Activated T-cell treated with anti-CD3 and anti-CD28 coated beads, Interleukin-2, amount 50 U/mL, for 72 hours (primary cell): ENCODE measurements at regions not wholly inside any gene's neighbourhood (a gene's known extent, or its start where the extent isn't known, plus 50 kb on each side); places are given as distances from the start of the nearest gene placed in this dataset.
"Not testable (repeated sequence)": the region's sequence is repeated elsewhere in the genome, so short reads cannot be mapped to it uniquely, and the experiment has no call there.

Experiments
- ATAC-seq, 2 donors: fragments of 150-1000 bp; cut with Tn5 transposase; replicated peaks in 1 of 2; 2 replicates each; pipeline ENCODE4 v1.10.0; 2021; ENCODE audit warnings: moderate library complexity in 2 of 2, mild to moderate bottlenecking in 1 of 2
- DNase-seq, 2 donors: peaks; one replicate each; pipeline ENCODE4 v3.0.0; 2021 to 2022; ENCODE audit warnings: mixed read lengths in 1 of 2
- H3K27ac Mint-ChIP-seq: one replicate; pipeline ENCODE4 v1.8.0; 2022; ENCODE audit warnings: mild to moderate bottlenecking, moderate library complexity, mixed read lengths
- H3K27me3 Mint-ChIP-seq: one replicate; pipeline ENCODE4 v1.8.0; 2022; ENCODE audit warnings: low read depth, mixed read lengths
- H3K36me3 Mint-ChIP-seq, 2 donors: one replicate each; pipeline ENCODE4 v1.8.0; 2022; ENCODE audit warnings: mixed read lengths in 2 of 2, mild to moderate bottlenecking in 1 of 2; ENCODE audit not compliant: insufficient read depth in 2 of 2
- H3K4me1 Mint-ChIP-seq: one replicate; pipeline ENCODE4 v1.8.0; 2022; ENCODE audit warnings: low read depth, mixed read lengths
- H3K4me3 Mint-ChIP-seq, 2 donors: one replicate each; pipeline ENCODE4 v1.8.0; 2022; ENCODE audit warnings: mild to moderate bottlenecking in 2 of 2, mixed read lengths in 2 of 2, moderate library complexity in 2 of 2
- H3K9me3 Mint-ChIP-seq, 2 donors: one replicate each; pipeline ENCODE4 v1.8.0; 2022; ENCODE audit warnings: mixed read lengths in 2 of 2

DNA sequence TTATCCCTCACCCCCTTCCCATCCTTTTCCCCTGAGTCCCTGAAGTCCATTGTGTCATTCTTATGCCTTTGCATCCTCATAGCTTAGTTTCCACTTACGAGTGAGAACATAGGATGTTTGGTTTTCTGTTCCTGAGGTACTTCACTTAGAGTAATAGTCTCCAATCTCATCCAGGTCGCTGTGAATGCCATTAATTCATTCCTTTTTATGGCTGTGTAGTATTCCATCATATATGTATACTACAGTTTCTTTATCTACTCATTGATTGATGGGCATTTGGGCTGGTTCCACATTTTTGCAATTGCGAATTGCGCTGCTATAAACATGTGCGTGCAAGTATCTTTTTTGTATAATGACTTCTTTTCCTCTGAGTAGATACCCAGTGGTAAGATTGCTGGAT, 172.1 kb downstream of the URI1 start:
- not testable (repeated sequence) for H3K4me1 Mint-ChIP-seq, ATAC-seq, H3K9me3 Mint-ChIP-seq

DNA sequence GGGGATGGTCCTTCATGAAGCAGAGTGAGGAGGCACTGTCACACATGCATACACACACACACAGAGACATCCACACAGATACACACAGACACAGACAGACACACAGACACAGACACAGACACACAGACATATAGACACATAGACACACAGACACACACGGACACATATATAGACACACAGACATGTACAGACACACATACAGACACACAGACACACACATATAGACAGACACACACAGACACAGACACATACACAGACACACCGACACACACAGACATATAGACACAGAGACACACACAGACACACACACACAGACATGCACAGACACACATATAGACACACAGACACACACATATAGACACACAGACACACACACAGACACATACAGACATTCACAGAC, 173.9 kb downstream of the URI1 start:
- Mint-ChIP-seq H3K4me3 (no peak overlapping the region), H3K9me3 (no peaks in the 10 kb centered on the region), H3K27me3 (no peaks in the 10 kb centered on the region), H3K4me1 (no peaks in the 10 kb centered on the region), H3K36me3 (no peaks in the 10 kb centered on the region), H3K27ac (no peak overlapping the region)
- no peak for DNase-seq
- no peak for ATAC-seq

More for the DNA sequence above, 172.1 kb downstream of the URI1 start:
- H3K4me3 Mint-ChIP-seq, H3K36me3 Mint-ChIP-seq, H3K27me3 Mint-ChIP-seq, H3K27ac Mint-ChIP-seq, DNase-seq: not testable (repeated sequence)

GRCh38 chr19:30116530-30116929, 174.5 kb downstream of the URI1 start:
- DNase-seq (no peak), ATAC-seq (no peak)
- Mint-ChIP-seq H3K4me3 (no peak overlapping the region), H3K4me1 (no peaks in the 10 kb centered on the region), H3K9me3 (no peaks in the 10 kb centered on the region), H3K27me3 (no peaks in the 10 kb centered on the region), H3K36me3 (no peaks in the 10 kb centered on the region), H3K27ac (no peak overlapping the region)

- no peaks in the 10 kb centered on the region for H3K36me3 Mint-ChIP-seq
- H3K27ac Mint-ChIP-seq, result no peak overlapping the region
- no peaks in the 10 kb centered on the region for H3K4me1 Mint-ChIP-seq
- H3K27me3 Mint-ChIP-seq, result no peaks in the 10 kb centered on the region
- no peaks in the 10 kb centered on the region for H3K9me3 Mint-ChIP-seq
- no peak for ATAC-seq
- no peak overlapping the region for H3K4me3 Mint-ChIP-seq
- no peak for DNase-seq
Measured at GRCh38 chr19:30116984-30117555, 175.0 kb downstream of the URI1 start.

- Mint-ChIP-seq H3K27me3 (no peaks in the 10 kb centered on the region), H3K9me3 (no peaks in the 10 kb centered on the region), H3K4me1 (no peaks in the 10 kb centered on the region), H3K4me3 (no peak overlapping the region), H3K27ac (no peak overlapping the region), H3K36me3 (no peaks in the 10 kb centered on the region)
- DNase-seq, result no peak
- ATAC-seq, result no peak
Measured at GRCh38 chr19:30117636-30118145, 175.7 kb downstream of the URI1 start.

GRCh38 chr19:30118221-30118620, 176.2 kb downstream of the URI1 start:
- Mint-ChIP-seq H3K27ac (no peak overlapping the region), H3K4me1 (no peaks in the 10 kb centered on the region), H3K4me3 (no peak overlapping the region), H3K9me3 (no peaks in the 10 kb centered on the region), H3K27me3 (no peaks in the 10 kb centered on the region), H3K36me3 (no peaks in the 10 kb centered on the region)
- ATAC-seq (no peak), DNase-seq (no peak)

DNA sequence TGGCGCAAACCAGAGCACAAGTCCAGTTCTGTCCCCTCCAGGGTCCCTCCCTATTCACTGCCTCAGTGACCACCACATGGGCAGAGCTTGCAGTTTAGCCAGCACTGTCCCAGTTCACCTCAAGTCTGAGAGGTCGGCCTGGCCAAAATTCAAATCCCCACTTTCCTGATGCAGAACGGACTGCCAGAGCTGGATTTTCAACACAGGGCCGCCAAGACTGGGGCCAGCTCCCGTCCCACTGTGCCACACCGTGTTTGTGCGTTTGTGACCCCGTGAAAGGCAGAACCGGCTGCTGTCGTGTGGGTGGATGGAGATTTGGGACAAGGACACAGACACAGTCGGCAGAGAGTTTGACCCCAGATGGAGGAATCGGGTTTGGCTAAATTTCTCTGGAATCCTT, 176.7 kb downstream of the URI1 start:
- no peaks in the 10 kb centered on the region for H3K27me3 Mint-ChIP-seq
- no peak overlapping the region for H3K4me3 Mint-ChIP-seq
- H3K36me3 Mint-ChIP-seq, result no peaks in the 10 kb centered on the region
- no peaks in the 10 kb centered on the region for H3K4me1 Mint-ChIP-seq
- H3K27ac Mint-ChIP-seq, result no peak overlapping the region
- DNase-seq, result no peak
- no peak for ATAC-seq
- no peaks in the 10 kb centered on the region for H3K9me3 Mint-ChIP-seq

- no peak overlapping the region for H3K27ac Mint-ChIP-seq
- no peak for DNase-seq
- no peak overlapping the region for H3K4me3 Mint-ChIP-seq
- no peak for ATAC-seq
- no peaks in the 10 kb centered on the region for H3K9me3 Mint-ChIP-seq
- H3K27me3 Mint-ChIP-seq, result no peaks in the 10 kb centered on the region
- no peaks in the 10 kb centered on the region for H3K4me1 Mint-ChIP-seq
- no peaks in the 10 kb centered on the region for H3K36me3 Mint-ChIP-seq
Measured at GRCh38 chr19:30119180-30119908, 177.3 kb downstream of the URI1 start.

DNA sequence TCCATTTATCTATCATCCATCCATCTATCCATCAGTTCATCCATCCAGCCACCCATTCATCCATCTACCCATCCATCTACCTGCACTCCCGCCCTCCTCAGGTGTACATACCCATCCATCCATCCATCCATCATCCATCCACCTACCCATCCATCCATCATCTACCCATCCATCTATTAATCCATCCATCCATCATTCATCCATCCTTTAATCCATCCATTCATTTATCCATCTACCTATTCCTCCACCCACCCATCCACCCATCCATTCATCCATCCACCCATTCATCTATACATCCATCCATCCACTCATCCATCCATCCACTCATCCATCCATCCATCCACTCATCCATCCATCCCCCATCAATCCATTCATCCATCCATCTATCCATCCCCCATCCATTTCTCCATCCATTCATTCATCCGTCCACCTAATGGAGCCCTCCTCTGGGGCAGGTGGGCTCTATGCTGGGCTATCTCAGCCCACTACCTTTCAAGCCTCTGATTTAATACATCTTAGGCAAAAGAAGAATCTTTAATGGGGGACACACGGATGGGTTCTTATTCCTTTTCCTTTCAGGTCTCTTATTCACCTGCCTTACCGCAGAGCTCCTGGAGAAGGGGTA, 178.9 kb downstream of the URI1 start:
- ATAC-seq, result no peak
- Mint-ChIP-seq H3K9me3 (no peaks in the 10 kb centered on the region), H3K4me3 (no peak overlapping the region), H3K27ac (no peak overlapping the region), H3K27me3 (no peaks in the 10 kb centered on the region), H3K4me1 (no peaks in the 10 kb centered on the region), H3K36me3 (no peaks in the 10 kb centered on the region)
- no peak for DNase-seq

GRCh38 chr19:30122431-30122830, 180.4 kb downstream of the URI1 start:
- H3K36me3 Mint-ChIP-seq, result no peaks in the 10 kb centered on the region
- no peaks in the 10 kb centered on the region for H3K9me3 Mint-ChIP-seq
- ATAC-seq (no peak), DNase-seq (no peak)
- H3K4me3 Mint-ChIP-seq, result no peak overlapping the region
- H3K27ac Mint-ChIP-seq, result no peak overlapping the region
- no peaks in the 10 kb centered on the region for H3K4me1 Mint-ChIP-seq
- no peaks in the 10 kb centered on the region for H3K27me3 Mint-ChIP-seq

DNA sequence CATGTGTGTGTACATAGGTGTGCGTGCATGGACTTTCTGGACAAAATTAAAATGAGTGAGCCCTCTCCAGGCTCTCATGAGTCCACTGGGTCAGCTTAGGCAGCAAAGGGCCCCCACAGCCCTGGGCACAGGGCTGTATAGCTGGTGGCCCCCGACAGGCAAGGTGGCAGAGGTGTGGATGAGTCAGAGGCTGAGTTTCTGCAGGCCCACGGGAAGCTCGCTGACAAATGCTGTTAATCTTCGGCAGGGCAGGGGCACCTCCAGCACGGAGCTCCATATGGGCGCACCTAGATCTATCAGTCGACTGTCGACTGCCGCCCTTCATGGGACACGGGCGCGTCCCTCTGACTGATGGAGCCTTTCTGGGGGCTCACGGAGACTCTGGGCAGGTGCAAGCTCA, 181.1 kb downstream of the URI1 start:
- Mint-ChIP-seq H3K27ac (no peak overlapping the region), H3K9me3 (no peaks in the 10 kb centered on the region), H3K4me3 (no peak overlapping the region), H3K36me3 (no peaks in the 10 kb centered on the region), H3K27me3 (no peaks in the 10 kb centered on the region), H3K4me1 (no peaks in the 10 kb centered on the region)
- DNase-seq (no peak), ATAC-seq (no peak)

- no peaks in the 10 kb centered on the region for H3K27me3 Mint-ChIP-seq
- DNase-seq, result no peak
- no peak overlapping the region for H3K27ac Mint-ChIP-seq
- H3K4me1 Mint-ChIP-seq, result no peaks in the 10 kb centered on the region
- ATAC-seq, result no peak
- no peak overlapping the region for H3K4me3 Mint-ChIP-seq
- H3K36me3 Mint-ChIP-seq, result no peaks in the 10 kb centered on the region
- no peaks in the 10 kb centered on the region for H3K9me3 Mint-ChIP-seq
Measured at GRCh38 chr19:30123611-30124010, 181.6 kb downstream of the URI1 start.

GRCh38 chr19:30128211-30128610, 186.2 kb downstream of the URI1 start:
- Mint-ChIP-seq H3K27me3 (no peaks in the 10 kb centered on the region), H3K4me1 (no peaks in the 10 kb centered on the region), H3K9me3 (no peaks in the 10 kb centered on the region), H3K36me3 (no peaks in the 10 kb centered on the region), H3K4me3 (no peak overlapping the region), H3K27ac (no peak overlapping the region)
- DNase-seq, result no peak
- no peak for ATAC-seq
